ENCODE measurements at regions not wholly inside any gene's neighbourhood (a gene's known extent, or its start where the extent isn't known, plus 50 kb on each side); places are given as distances from the start of the nearest gene placed in this dataset.

- TF ChIP-seq CTCF (IDR thresholded peaks at IDR 0.05) (no peak), ZFX (IDR thresholded peaks at IDR 0.05; ENCODE audit: borderline replicate concordance) (no peak)
Observed at GRCh38 chr14:38547961-38548490, 292.1 kb upstream of the CLEC14A start.

All from 22Rv1 (cell line).